SK-N-MC (cell line): ENCODE measurements at regions not wholly inside any gene's neighbourhood (a gene's known extent, or its start where the extent isn't known, plus 50 kb on each side); places are given as distances from the start of the nearest gene placed in this dataset.

Source experiments
- EZH2 ChIP-seq: fragments of 200-600 bp; sonication (generic); IDR thresholded peaks from one replicate; pipeline ENCODE4 v1.6.1; 2017; ENCODE audit warnings: antibody characterized with exemption
- FOXP2 ChIP-seq: optimal IDR thresholded peaks from 2 replicates; pipeline ENCODE3; 2011; ENCODE audit warnings: mild to moderate bottlenecking, moderate library complexity; ENCODE audit not compliant: insufficient read depth; ENCODE audit errors: extremely low read length, control extremely low read depth
- POLR2AphosphoS5 ChIP-seq: IDR thresholded peaks from 2 replicates; pipeline ENCODE4 v1.6.1; 2012; ENCODE audit warnings: mild to moderate bottlenecking, low read depth, low read length, borderline replicate concordance

- TF ChIP-seq EZH2: no peak
- no peak for TF ChIP-seq FOXP2
- TF ChIP-seq POLR2AphosphoS5: no peak
Observed at GRCh38 chr17:79533116-79533515, 77.7 kb downstream of the RBFOX3 start.
